NCI-H128 (cell line): ENCODE measurements at regions not wholly inside any gene's neighbourhood (a gene's known extent, or its start where the extent isn't known, plus 50 kb on each side); places are given as distances from the start of the nearest gene placed in this dataset.

Experiments used
- DNase-seq: peaks from one replicate; lab custom pipeline; 2025; ENCODE audit not compliant: unreplicated experiment; lab: John Stamatoyannopoulos, UW

DNA sequence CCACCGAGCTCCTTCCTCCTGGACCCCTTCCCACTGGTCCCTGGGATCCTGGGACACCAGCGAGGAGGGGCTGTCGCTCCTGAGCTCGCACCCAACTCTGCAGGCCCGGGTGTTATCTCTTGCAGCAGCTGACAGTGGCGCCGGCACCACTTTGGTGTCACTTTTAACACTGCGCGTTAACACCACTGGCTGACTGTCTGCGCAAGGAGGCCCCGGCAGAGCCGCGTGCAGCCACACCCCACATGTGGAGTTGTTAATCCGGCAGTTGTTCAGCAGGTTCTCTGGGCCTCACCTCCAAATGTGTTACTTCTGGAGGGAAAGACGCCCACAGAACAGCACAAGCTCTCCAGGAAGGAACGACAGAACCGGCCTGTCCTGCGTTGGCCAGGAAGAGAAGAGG lies 155.0 kb upstream of the GLI2 start:
- DNase-seq, result no peak

DNA sequence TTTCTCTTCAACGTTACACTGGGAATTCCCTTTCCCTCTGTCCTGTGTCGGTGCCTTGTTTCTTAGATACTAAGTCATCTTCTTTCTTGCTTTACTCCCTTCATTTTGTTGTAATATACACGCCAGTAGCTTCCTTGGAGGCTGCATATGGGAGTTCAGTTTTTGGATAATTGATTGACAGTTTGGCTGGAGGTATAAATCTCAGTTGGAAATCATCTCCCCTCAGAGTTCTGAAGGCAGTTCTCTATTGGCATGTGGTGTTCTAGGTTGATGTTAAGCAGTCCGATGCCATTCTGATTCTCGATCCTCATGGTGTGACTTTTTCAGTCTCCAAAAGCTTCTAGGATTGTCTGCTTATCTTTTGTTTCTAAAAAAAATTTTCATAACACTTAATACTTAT lies 152.5 kb upstream of the GLI2 start:
- no peak for DNase-seq

DNA sequence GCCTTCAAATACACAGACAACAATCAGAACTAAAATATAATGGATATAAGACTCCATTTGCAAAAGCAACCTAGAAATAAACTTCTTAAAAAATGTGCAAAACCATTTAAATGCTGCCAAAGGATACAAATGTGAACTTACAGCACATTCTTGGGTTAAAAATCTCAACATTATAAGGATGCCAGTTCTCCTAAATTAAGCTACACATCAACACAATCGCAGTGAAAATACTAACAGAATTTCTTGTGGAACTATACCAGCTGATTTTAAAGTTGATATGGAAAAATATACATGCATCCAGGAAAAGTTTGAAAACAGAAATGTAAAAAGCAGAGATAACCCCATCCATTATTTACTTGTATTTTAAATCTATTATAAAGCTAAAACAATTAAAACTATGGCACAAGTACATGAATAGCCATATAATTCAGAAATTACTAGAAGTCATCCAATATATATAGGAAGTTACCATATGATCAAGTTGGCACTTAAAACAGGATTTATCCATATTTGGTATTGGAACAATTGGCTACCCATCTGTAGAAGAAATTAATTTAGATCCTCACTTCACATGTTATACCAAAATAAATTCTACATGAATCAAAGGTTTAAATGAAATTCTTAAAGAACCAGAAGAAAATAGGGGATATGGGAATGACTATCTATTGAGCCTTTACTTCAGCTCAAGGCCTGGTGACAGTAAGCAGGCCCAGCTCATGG lies 151.7 kb upstream of the GLI2 start:
- no peak for DNase-seq

DNA sequence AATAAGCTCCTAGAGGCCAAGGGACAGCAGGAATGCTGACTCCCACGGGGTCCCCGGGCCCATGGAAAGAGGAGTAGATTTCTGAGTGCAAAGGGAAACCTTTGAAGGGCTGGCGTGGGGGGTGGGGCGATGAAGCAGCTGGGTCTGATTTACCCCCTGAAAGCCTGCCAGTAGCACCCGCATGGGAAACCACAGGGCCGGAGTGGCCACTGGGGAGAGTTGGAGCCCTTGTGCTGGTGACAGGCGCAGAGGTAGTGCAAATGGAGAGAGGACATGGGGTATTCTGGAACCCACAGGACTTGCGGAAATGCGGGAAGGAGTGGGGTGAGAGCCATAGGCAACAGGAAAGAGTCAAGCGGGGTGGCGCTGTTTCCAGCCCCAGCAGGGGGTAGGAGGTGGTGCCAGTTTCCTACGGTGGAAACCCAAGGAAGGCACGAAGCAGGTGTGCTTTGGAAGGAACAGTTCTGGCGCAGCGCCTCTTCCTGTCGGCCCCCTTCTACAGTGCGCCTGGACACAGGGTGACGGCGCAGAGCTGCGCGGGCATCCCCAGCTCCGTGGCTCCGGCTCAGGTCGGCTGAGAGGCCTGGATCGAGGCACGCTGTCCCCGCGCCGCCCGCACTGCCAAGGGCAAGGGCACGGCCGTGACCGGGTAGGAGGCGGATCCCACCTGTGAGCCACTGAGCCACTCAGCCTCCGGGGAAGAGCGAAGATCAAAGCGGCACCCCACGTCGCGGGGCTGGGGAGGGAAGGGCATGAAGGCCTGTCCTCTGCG lies 149.0 kb upstream of the GLI2 start:
- no peak for DNase-seq

- DNase-seq, result no peak
These were observed 148.2 kb upstream of the GLI2 start for GRCh38 chr2:120587279-120587996.

GRCh38 chr2:120587997-120588336 lies 147.7 kb upstream of the GLI2 start:
- no peak for DNase-seq

DNA sequence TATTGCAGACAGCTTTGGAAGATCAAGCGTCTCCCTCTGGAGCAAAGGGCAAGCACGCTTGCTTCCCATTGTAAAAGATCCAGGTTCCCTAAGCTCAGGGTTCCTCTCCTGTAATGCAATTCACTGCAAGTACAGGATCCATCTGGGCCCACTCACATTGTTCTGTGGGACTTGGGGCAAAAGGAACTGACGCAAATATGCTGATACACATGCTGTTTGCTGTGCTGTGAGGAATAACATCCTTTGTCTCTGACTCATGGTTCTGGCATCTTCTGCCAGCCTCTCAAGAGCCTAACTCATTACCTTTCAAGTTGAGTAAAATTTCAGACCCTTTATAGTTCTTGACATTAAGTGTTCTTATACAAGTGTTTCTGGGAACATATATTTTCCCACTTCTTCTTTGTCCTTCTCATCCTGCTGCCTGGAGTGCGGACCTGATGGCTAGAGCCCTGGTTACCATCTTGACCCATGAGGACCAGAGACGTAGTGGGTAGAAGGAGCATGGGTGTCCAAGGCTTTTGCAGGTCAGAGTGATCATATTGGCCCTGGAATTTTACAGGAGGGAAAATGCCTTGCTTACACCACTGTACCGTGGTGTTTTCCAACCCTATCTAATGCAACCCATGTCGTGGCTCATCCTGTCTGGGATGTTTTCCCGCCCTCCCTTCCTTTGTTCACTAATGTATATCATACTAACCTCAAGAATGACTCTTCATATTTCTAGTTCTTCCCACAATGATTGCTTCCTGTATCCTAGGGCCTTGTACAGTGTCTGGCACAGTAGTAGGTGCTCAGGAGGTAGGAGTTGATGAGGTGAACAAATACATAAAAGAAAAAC lies 145.7 kb upstream of the GLI2 start:
- no peak for DNase-seq

DNA sequence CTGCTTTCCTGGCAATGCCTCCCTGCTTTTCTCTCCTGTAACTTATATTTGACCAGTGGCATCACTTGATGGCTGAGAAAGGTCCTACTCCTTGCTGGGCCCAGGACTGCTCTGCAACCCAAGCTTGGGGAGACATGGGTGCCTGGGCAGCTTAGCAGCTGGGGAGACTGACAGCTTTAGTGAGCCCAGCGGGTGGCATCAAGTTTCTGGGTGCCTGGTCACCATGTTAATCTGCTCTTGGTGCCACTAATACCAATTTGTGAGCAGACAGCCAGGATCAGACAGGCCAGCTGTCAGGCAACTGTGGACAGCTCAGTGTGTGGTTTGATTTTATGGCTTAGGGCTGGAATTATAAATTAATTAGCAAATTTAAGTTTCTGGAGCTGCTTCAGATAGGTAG lies 144.8 kb upstream of the GLI2 start:
- DNase-seq, result no peak

DNA sequence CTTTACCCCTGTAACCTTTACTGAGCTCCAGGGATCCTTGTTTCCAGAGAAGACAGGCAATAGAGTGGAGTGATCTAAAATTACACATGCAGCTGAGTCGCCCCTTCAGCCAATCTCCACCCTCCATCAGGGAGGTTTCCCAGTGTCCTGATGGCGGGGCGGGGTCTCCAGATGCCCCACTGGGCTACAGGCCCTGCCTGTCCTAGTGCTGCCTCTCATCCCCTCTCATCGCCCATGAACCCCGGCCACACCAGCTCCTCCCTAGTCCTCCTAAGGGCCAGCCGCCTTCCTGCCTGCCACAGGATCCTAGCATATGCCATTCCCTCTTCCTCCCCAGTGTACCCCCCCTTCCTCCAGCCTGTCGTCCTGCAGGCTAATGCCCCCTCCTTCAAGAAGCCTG lies 144.1 kb upstream of the GLI2 start:
- DNase-seq, result no peak

- DNase-seq, result no peak
These were observed 143.6 kb upstream of the GLI2 start for GRCh38 chr2:120592084-120592483.

- no peak for DNase-seq
These were observed 141.6 kb upstream of the GLI2 start for GRCh38 chr2:120593921-120594686.

GRCh38 chr2:120594856-120595685 lies 140.6 kb upstream of the GLI2 start:
- no peak for DNase-seq

GRCh38 chr2:120595739-120596138 lies 139.9 kb upstream of the GLI2 start:
- no peak for DNase-seq

GRCh38 chr2:120596191-120596811 lies 139.4 kb upstream of the GLI2 start:
- DNase-seq, result no peak

DNA sequence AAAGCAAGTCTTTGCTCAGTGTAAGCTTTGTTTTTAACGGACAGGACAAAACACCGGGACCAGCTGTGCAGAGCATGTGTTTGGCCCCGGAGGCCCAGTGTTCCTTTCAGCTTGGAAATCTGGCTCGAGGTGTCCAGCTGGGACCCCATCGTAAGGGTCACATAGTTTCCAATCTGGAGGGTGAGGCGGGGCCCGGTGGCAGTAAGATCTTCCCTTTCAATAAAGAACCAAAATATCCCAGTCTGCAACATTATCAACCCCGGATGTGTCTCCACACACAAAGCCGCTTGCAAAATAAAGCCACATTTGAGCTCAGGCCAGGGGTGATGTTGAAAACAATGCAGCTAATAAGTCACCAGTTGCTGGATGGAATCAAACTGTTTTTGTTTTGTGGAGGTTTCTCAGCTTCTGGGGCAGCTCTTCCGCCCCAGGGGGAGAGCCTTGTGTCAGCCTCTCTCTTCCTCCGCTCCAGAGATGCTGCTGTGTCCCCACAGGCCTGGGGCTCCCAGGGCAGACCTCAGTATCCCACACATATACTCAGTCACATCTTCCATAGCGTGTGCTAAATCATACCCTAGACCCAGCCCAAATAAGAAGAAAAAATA lies 138.6 kb upstream of the GLI2 start:
- DNase-seq, result no peak

DNA sequence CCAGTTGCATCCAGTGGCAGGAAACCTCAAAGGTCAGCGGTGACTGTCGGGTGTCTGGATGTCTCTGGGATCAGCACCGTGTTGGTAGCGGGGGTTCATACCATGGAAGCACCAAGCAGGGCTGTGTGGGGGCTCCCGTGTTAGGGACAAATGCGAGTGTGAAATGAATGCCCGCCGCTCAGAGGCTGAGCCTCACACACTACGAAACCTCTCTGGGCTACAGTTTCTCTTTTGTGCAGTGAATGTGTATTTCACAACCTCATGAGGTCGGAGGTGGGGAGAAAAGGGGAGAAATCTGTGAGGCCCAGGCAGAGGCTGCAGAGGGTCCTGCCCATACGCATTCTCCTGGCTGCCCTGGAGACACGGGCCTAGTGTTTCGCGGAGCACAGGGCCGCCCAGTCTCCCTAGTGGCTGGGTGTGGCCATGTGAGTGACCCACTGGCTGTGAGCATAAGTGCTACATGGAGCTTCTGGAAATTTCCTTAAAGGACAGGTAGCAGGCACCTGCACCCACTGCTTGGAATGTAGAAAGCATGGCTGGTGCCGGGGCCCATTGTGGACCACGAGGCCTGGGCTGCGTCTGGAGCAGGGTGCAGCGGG lies 138.0 kb upstream of the GLI2 start:
- DNase-seq, result no peak

- no peak for DNase-seq
These were observed 137.3 kb upstream of the GLI2 start for GRCh38 chr2:120598416-120598815.

DNA sequence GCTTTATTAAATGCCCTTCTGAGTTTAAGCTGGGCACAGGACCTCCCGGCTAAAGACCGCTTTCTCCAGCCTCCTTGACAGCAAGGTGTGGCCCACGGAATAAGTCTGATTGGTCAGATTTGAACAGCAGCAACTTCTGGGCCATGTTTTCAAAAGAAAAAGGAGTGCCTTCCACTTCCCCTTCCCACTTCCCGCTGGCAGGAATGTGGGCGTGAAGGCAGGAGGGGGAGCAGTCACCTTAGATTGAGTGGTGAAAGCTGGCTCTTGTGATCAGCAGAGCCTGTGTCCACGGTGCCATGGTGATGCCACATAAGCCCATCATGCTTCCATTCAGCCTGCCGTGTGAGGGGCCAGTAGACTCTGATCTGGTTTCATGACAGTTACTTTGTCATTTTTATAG lies 136.6 kb upstream of the GLI2 start:
- no peak for DNase-seq
